ENCODE measurements at regions not wholly inside any gene's neighbourhood (a gene's known extent, or its start where the extent isn't known, plus 50 kb on each side); places are given as distances from the start of the nearest gene placed in this dataset.

GRCh38 chr4:11511321-11511720 lies 82.6 kb upstream of the HS3ST1 start:
- no peak for TF ChIP-seq CTCF (IDR thresholded peaks at IDR 0.05)
- no peak for TF ChIP-seq ZFX (IDR thresholded peaks at IDR 0.05; ENCODE audit: borderline replicate concordance)
